HEK293 (cell line): ENCODE measurements at regions not wholly inside any gene's neighbourhood (a gene's known extent, or its start where the extent isn't known, plus 50 kb on each side); places are given as distances from the start of the nearest gene placed in this dataset.

ENCODE experiments used
- BCL11A ChIP-seq: fragments of 450-650 bp; formaldehyde crosslinking; IDR thresholded peaks from 2 replicates; pipeline ENCODE4 v1.5.1; 2016; ENCODE audit warnings: low read depth, missing biosample characterization, missing genetic modification characterization
- GFI1B ChIP-seq: fragments of 450-650 bp; formaldehyde crosslinking; IDR thresholded peaks from 2 replicates; pipeline ENCODE4 v1.5.1; 2016; ENCODE audit warnings: missing biosample characterization, missing genetic modification characterization
- GLI4 ChIP-seq: fragments of 450-650 bp; formaldehyde crosslinking; IDR thresholded peaks from 2 replicates; pipeline ENCODE4 v1.5.1; 2016; ENCODE audit warnings: missing biosample characterization, missing genetic modification characterization
- HOXA7 ChIP-seq: sonication (generic); formaldehyde crosslinking; IDR thresholded peaks from 2 replicates; pipeline ENCODE4 v1.8.1; 2022; ENCODE audit warnings: missing genetic modification reagents, borderline replicate concordance
- PRDM1 ChIP-seq: fragments of 450-650 bp; formaldehyde crosslinking; IDR thresholded peaks from 2 replicates; pipeline ENCODE4; 2016; ENCODE audit warnings: missing biosample characterization, missing genetic modification characterization
- SALL2 ChIP-seq: fragments of 450-650 bp; formaldehyde crosslinking; IDR thresholded peaks from 2 replicates; pipeline ENCODE4 v1.5.0; 2017; ENCODE audit warnings: missing biosample characterization, mild to moderate bottlenecking, missing genetic modification characterization, borderline replicate concordance
- SP3 ChIP-seq: fragments of 450-650 bp; formaldehyde crosslinking; IDR thresholded peaks from 2 replicates; pipeline ENCODE4 v1.5.1; 2016; ENCODE audit warnings: missing biosample characterization, missing genetic modification characterization
- TCF7L2 ChIP-seq: IDR thresholded peaks from 2 replicates; pipeline ENCODE4 v1.6.1; 2011; ENCODE audit warnings: low read depth, mild to moderate bottlenecking, inconsistent platforms, low read length, moderate library complexity, borderline replicate concordance
- TSHZ1 ChIP-seq: fragments of 450-650 bp; formaldehyde crosslinking; IDR thresholded peaks from 2 replicates; pipeline ENCODE4 v1.5.1; 2016; ENCODE audit warnings: missing biosample characterization, missing genetic modification characterization, borderline replicate concordance
- ZBTB21 ChIP-seq: fragments of 450-650 bp; formaldehyde crosslinking; IDR thresholded peaks from 2 replicates; pipeline ENCODE4 v1.5.1; 2017; ENCODE audit warnings: missing biosample characterization, missing genetic modification characterization
- ZBTB7A ChIP-seq: fragments of 450-650 bp; formaldehyde crosslinking; IDR thresholded peaks from 2 replicates; pipeline ENCODE4 v1.5.1; 2016; ENCODE audit warnings: low read depth, missing biosample characterization, missing genetic modification characterization
- ZFP3 ChIP-seq: fragments of 450-650 bp; formaldehyde crosslinking; IDR thresholded peaks from 2 replicates; pipeline ENCODE4 v1.5.1; 2016; ENCODE audit warnings: low read depth, missing biosample characterization, missing genetic modification characterization
- ZNF112 ChIP-seq: fragments of 450-650 bp; formaldehyde crosslinking; IDR thresholded peaks from 2 replicates; pipeline ENCODE4 v1.5.0; 2017; ENCODE audit warnings: missing biosample characterization, missing genetic modification characterization
- ZNF169 ChIP-seq: fragments of 450-650 bp; formaldehyde crosslinking; IDR thresholded peaks from 2 replicates; pipeline ENCODE4 v1.5.1; 2016; ENCODE audit warnings: missing biosample characterization, missing genetic modification characterization
- ZNF19 ChIP-seq: fragments of 450-650 bp; formaldehyde crosslinking; IDR thresholded peaks from 2 replicates; pipeline ENCODE4; 2016; ENCODE audit warnings: missing biosample characterization, missing genetic modification characterization, low read depth
- ZNF202 ChIP-seq: fragments of 450-650 bp; formaldehyde crosslinking; IDR thresholded peaks from 2 replicates; pipeline ENCODE4 v1.5.1; 2016; ENCODE audit warnings: missing biosample characterization, missing genetic modification characterization, borderline replicate concordance
- ZNF239 ChIP-seq: fragments of 450-650 bp; formaldehyde crosslinking; IDR thresholded peaks from 2 replicates; pipeline ENCODE4 v1.5.1; 2016; ENCODE audit warnings: missing biosample characterization, missing genetic modification characterization
- ZNF248 ChIP-seq: fragments of 450-650 bp; formaldehyde crosslinking; IDR thresholded peaks from 2 replicates; pipeline ENCODE4 v1.5.1; 2017; ENCODE audit warnings: missing biosample characterization, missing genetic modification characterization
- ZNF366 ChIP-seq: fragments of 450-650 bp; formaldehyde crosslinking; conservative IDR thresholded peaks from 2 replicates; pipeline ENCODE4 v1.5.1; 2016; ENCODE audit warnings: missing biosample characterization, missing genetic modification characterization
- ZNF426 ChIP-seq: fragments of 450-650 bp; formaldehyde crosslinking; IDR thresholded peaks from 2 replicates; pipeline ENCODE4 v1.5.1; 2017; ENCODE audit warnings: missing biosample characterization, missing genetic modification characterization, mild to moderate bottlenecking, inconsistent platforms, moderate library complexity
- ZNF510 ChIP-seq: fragments of 450-650 bp; formaldehyde crosslinking; IDR thresholded peaks from 2 replicates; pipeline ENCODE4 v1.5.1; 2018; ENCODE audit warnings: mild to moderate bottlenecking, missing genetic modification characterization, missing biosample characterization; ENCODE audit not compliant: insufficient replicate concordance
- ZNF518A ChIP-seq: fragments of 450-650 bp; formaldehyde crosslinking; conservative IDR thresholded peaks from 2 replicates; pipeline ENCODE4 v1.5.1; 2016; ENCODE audit warnings: low read depth, missing biosample characterization, missing genetic modification characterization
- ZNF521 ChIP-seq: fragments of 450-650 bp; formaldehyde crosslinking; IDR thresholded peaks from 2 replicates; pipeline ENCODE4 v1.5.1; 2017; ENCODE audit warnings: missing biosample characterization, mild to moderate bottlenecking, missing genetic modification characterization
- ZNF624 ChIP-seq: fragments of 450-650 bp; formaldehyde crosslinking; IDR thresholded peaks from 2 replicates; pipeline ENCODE4 v1.5.1; 2017; ENCODE audit warnings: missing biosample characterization, missing genetic modification characterization
- ZNF626 ChIP-seq: fragments of 450-650 bp; sonication (Bioruptor Pico); formaldehyde crosslinking; IDR thresholded peaks from 2 replicates; pipeline ENCODE4 v1.5.1; 2018; ENCODE audit warnings: missing biosample characterization, missing genetic modification characterization, inconsistent platforms
- ZNF639 ChIP-seq: fragments of 450-650 bp; formaldehyde crosslinking; IDR thresholded peaks from 2 replicates; pipeline ENCODE4 v1.5.1; 2016; ENCODE audit warnings: missing biosample characterization, missing genetic modification characterization
- ZNF76 ChIP-seq: fragments of 450-650 bp; formaldehyde crosslinking; IDR thresholded peaks from 2 replicates; pipeline ENCODE4; 2016; ENCODE audit warnings: low read depth, missing biosample characterization, missing genetic modification characterization, borderline replicate concordance
- ZNF768 ChIP-seq: fragments of 450-650 bp; formaldehyde crosslinking; IDR thresholded peaks from 2 replicates; pipeline ENCODE4 v1.5.1; 2018; ENCODE audit warnings: missing biosample characterization, mild to moderate bottlenecking, missing genetic modification characterization
- ZNF785 ChIP-seq: fragments of 450-650 bp; formaldehyde crosslinking; IDR thresholded peaks from 2 replicates; pipeline ENCODE4 v1.5.1; 2016; ENCODE audit warnings: missing biosample characterization, missing genetic modification characterization
- ZSCAN18 ChIP-seq: fragments of 450-650 bp; formaldehyde crosslinking; IDR thresholded peaks from 2 replicates; pipeline ENCODE4 v1.5.1; 2016; ENCODE audit warnings: missing biosample characterization, missing genetic modification characterization

- no peak for TF ChIP-seq ZSCAN18 (tag by site-specific recombination)
- no peak; the same call in 1 of the 2 replicates for TF ChIP-seq SP3 (tag by site-specific recombination)
- no peak for TF ChIP-seq ZNF639 (tag by site-specific recombination)
- no peak for TF ChIP-seq GLI4 (tag by site-specific recombination)
- no peak for TF ChIP-seq ZNF768 (tag by site-specific recombination)
- no peak for TF ChIP-seq ZBTB21 (tag by site-specific recombination)
- no peak for TF ChIP-seq PRDM1 (tag by site-specific recombination)
- no peak for TF ChIP-seq ZNF19 (tag by site-specific recombination)
- no peak for TF ChIP-seq HOXA7 (CRISPR knock-in tag)
- TF ChIP-seq TCF7L2 = no peak
- no peak for TF ChIP-seq ZNF624 (tag by site-specific recombination)
- no peak for TF ChIP-seq SALL2 (tag by site-specific recombination)
- no peak for TF ChIP-seq ZNF785 (tag by site-specific recombination)
- peak; percentile 74; the same call in 1 of the 2 replicates for TF ChIP-seq ZNF76 (tag by site-specific recombination)
- TF ChIP-seq ZNF518A (tag by site-specific recombination) = no peak
- no peak for TF ChIP-seq ZNF426 (tag by site-specific recombination)
- no peak for TF ChIP-seq ZNF169 (tag by site-specific recombination)
- no peak for TF ChIP-seq ZNF626 (tag by site-specific recombination)
- no peak for TF ChIP-seq BCL11A (tag by site-specific recombination)
- no peak for TF ChIP-seq ZNF202 (tag by site-specific recombination)
- no peak for TF ChIP-seq ZNF510 (tag by site-specific recombination)
- no peak for TF ChIP-seq ZNF248
- TF ChIP-seq TSHZ1 (tag by site-specific recombination) = no peak
- TF ChIP-seq ZFP3 (tag by site-specific recombination) = no peak
- TF ChIP-seq ZNF366 (tag by site-specific recombination) = no peak
- TF ChIP-seq GFI1B (tag by site-specific recombination) = no peak
- no peak for TF ChIP-seq ZBTB7A (tag by site-specific recombination)
- no peak for TF ChIP-seq ZNF239 (tag by site-specific recombination)
- TF ChIP-seq ZNF112 (tag by site-specific recombination) = no peak
- TF ChIP-seq ZNF521 (tag by site-specific recombination) = no peak
Measured at GRCh38 chr5:175772747-175773533, 98.4 kb upstream of the CPLX2 start (continued).
